ENCODE measurements at regions not wholly inside any gene's neighbourhood (a gene's known extent, or its start where the extent isn't known, plus 50 kb on each side); places are given as distances from the start of the nearest gene placed in this dataset.

DNA sequence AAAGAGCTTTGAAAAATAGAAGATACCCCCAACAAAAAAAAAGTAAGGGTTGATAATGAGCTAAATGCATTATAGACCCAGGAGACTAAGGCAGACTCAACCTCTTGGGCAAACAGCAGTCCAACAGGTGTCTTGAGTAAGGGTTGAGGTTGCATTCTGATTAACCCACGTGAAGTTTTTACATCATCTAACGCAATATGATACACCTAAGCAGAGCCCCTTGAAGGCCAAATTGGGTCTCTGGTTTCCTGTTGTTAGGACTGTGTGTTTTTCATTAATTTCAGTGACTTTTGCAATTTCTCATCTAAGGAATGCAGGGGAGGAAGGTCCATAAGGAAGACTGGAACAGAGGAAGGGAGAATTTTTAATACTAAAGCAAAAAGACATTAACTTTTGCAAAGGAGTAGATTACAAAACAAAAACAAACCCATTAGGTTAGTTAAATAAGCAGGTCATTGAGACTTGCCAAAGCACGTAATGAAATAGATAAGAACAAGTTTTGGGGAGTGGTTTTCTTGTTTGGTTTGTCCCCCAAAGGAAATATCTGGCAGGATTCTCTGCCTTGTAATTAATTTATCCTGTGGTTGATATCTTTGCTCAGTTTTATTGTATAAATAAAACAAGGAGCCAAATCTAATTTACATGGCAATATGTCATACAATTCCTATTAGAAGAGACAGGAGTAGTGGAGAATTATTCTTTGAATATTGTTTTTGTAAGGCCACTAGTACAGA, 244.3 kb downstream of the ETAA1 start:
- no peak for TF ChIP-seq EZH2 (IDR thresholded peaks at IDR 0.05; ENCODE audit: borderline replicate concordance, low read depth, low read length, poor library complexity, severe bottlenecking)
- TF ChIP-seq, protein P1, sequence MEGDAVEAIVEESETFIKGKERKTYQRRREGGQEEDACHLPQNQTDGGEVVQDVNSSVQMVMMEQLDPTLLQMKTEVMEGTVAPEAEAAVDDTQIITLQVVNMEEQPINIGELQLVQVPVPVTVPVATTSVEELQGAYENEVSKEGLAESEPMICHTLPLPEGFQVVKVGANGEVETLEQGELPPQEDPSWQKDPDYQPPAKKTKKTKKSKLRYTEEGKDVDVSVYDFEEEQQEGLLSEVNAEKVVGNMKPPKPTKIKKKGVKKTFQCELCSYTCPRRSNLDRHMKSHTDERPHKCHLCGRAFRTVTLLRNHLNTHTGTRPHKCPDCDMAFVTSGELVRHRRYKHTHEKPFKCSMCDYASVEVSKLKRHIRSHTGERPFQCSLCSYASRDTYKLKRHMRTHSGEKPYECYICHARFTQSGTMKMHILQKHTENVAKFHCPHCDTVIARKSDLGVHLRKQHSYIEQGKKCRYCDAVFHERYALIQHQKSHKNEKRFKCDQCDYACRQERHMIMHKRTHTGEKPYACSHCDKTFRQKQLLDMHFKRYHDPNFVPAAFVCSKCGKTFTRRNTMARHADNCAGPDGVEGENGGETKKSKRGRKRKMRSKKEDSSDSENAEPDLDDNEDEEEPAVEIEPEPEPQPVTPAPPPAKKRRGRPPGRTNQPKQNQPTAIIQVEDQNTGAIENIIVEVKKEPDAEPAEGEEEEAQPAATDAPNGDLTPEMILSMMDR (conservative IDR thresholded peaks at IDR 0.05; ENCODE audit: low read depth, low read length) = no peak
